Epidermal melanocyte (primary cell): ENCODE measurements at regions not wholly inside any gene's neighbourhood (a gene's known extent, or its start where the extent isn't known, plus 50 kb on each side); places are given as distances from the start of the nearest gene placed in this dataset.
"Not testable (repeated sequence)": the region's sequence is repeated elsewhere in the genome, so short reads cannot be mapped to it uniquely, and the experiment has no call there.

Experiments
- DNase-seq: peaks from one replicate; pipeline ENCODE4 v3.0.0; 2011; ENCODE audit warnings: low spot score; ENCODE audit not compliant: insufficient read length

DNA sequence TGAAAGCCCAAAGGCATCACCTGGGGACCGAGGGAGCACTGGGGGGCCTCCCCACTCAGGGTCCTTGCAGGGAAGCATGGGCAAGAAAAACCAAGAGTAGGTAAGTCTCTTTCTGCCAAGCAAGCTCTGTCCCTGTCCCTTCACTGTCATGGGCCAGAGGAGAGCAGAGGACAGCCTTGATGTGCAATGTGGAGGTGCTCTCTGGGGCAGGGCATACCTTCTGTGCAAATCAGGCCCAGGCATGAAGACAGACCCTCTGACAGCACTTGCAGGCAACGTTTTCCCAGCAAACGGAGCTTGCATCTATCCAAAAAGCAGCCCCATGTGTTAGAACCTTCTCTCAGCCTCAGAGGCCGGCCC lies 192.5 kb upstream of the PWP1 start:
- DNase-seq: no peak

DNA sequence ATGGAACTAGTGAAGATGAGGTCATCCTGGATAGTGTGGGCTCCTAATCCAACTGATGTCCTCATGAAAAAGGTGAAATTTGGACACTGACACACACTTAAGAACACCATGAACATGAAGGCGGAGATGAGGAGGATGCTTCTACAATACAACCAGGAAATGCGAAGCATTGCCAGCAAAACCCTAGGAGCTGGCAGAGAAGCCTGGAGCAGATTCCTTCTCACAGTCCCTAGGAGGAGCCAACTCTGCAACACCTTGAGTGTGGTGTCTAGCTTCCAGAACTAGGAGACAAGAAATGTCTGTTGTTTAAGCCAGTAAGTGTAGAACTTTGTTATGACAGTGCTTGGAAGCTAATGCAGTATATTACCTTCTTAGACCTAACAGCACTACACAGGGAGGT lies 191.9 kb upstream of the PWP1 start:
- no peak for DNase-seq

DNA sequence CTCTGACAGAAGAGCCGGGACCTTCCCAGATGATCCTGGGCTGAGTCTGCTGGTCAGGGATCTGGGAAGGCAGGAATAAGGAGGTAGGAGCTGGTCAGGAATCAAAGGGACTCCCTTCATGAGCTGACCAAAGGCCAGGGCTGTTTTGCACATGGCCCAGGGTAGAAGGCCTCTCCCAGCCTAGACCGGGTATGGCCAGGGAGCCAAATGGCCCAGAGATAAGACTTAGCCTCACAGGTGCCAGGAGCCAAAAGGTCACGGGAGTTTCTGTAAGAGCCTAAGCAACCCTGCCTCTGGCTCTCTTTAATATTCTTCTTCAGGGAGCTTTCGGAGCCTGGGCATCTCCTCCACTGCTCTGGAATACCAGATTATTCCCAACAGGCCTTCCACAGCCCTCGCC lies 191.3 kb upstream of the PWP1 start:
- DNase-seq: no peak

DNA sequence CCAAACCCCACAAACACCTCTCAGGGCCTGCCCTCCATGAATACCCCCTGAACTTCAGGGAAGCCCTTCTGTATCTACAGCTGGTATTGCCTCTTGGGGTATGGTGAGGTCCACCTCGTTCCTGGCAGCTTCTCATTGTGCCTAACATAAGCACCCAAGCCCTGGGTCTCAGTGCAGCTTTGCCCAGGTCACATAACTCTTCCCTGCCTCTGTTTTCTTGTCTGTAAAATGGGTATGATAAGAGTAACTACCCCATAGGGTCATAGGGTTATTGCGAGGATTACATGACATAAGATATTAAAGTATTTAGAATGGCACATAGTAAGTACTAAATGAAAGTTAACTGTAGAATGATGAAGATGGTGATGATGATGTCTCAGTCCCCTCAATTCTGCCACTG lies 190.0 kb upstream of the PWP1 start:
- no peak for DNase-seq

DNA sequence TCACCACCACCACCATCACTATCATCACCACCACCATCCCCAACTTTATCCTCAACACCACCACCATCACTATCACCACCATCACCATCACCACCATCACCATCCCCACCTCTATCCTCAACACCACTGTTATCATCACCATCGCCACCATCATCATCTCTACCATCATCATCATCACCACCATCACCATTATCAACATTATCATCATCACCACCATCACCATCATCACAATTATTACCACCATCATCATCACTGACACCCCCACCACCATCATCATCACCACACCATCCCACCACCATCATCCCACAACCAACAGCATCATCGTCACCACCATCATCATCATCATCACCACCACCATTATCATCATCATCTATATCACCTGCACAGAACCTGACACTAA lies 188.4 kb upstream of the PWP1 start:
- DNase-seq: no peak

DNA sequence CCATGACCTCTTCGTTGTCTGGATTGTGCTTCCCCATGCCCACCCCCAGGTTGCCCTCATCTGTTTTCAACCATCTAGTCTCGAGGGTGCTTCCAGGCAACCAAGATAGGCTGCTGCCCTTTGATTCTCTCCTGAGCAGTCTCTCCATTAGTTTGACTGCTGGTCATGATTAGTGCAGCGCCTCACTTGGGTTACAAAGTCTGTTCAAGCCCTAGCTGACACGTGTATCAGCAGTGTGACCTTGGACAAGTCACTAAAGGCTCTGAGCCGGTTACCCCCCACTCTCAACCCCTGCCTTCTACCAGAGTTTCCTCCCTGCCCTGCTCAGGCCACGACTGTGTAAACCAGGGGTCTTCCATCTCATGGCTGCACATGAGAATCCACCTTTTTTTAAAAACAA lies 185.3 kb upstream of the PWP1 start:
- DNase-seq: no peak

DNA sequence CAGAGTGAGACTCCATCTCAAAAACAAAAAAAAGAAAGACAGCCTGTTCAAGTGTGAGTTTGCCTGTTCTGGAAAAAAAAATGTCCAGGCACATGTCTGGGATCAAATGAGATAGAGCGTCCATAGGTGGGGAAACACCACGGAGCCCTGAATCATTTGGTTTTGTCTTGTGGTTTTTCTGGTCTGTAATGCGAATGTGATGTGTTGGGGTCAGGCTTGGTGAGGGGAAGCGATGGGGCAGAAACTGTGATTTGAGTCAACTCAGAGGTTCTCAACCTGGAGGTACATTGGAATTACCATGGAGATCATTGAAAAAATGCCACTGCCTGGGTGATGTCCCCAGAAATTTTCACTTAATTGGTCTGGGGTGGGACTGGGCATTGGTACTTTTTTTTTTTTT lies 183.9 kb upstream of the PWP1 start:
- no peak for DNase-seq

DNA sequence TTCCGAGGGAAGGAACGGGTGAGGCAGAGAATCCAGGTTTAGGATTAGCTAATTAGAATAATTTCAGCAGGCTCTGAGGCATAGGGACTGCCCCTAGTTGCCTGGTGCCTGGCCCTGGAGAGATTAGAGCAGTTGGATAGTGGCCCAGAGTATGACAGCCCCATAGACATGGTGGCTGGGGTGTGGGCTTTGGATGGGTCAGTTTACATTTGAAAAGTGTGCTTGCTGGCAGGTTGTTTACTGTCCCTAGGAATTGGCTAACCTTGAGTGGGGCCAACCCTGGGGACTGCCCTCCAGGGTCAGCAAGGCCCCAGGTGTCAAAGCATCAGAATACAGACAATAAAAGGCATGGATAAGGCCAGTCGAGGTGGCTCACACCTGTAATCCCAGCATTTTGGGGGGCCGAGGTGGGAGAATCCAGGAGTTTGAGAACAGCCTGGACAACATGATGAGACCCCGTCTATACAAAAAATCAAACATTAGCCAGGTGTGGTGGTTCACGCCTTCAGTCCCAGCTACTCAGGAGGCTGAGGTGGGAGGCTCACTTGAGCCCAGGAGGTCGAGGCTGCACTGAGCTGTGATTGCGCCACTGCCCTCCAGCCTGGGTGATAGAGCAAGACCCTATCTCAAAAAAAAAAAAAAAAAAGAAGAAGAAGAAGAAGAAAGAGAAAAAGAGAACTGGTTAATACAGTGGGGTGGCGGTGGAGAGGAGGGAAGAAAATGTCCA lies 182.3 kb upstream of the PWP1 start:
- DNase-seq: no peak

DNA sequence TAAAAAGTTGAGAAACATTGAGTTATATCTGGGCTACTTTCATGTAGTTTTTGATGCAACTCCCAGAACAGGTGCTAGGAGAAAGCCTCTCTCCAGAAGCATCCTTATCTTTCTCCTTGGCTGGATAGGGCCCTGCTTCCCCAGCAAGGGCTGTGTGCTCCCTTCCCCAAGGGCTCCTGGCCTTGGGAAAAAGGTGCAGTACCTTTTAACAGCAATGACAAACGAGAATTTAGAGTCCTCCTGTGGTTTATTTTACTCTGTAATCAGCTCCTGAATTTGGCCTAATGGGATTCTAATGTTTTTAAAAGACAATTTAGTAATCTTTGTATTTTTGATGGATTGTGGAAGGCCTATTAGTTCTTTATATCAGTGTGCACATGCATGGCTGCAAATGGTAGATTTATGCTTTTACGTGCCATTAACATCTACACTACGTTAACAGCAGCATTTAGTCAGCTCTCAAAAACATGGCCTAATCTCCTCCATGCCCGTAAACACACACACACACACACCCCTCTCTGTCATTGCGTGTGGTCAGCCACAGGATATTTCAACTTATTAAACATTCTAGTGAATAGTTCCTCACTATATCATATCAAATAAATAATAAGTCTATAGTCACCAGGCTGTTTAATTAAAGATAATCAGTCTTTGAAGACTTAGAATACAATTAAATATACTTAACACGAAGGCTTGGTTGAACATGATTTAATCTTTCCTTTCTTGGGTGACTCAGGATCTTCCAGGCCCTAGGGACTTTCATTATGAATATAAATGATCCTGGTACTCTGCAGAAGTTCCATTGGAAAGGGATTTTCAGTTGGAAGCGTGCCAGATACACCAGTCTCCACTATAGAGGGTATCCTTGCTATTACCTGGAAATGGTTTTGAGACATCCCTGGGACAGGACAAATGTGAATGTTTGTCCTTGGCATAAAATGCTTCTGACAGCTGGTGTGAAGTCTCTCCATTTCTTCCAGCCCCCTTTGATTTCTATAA lies 181.4 kb upstream of the PWP1 start:
- DNase-seq: no peak

DNA sequence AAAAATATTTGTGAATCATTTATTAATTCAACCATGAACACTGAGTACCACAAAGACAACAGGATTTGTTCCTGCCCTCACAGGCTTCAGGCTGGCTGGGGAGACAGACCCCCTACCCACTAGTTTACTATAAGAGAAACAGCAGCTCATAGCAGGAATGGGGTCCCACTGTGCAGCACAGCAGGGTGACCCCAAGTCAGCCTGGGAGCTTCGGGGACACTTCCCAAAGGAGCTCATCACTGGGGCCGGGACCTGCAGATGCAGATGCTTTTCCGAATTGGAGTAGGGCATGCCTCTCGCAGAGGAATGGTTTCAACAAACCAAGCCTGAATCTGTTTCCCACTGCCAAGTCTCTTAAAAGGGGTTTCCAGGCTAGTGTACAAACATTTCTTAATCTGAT lies 176.2 kb upstream of the PWP1 start:
- DNase-seq: no peak

DNA sequence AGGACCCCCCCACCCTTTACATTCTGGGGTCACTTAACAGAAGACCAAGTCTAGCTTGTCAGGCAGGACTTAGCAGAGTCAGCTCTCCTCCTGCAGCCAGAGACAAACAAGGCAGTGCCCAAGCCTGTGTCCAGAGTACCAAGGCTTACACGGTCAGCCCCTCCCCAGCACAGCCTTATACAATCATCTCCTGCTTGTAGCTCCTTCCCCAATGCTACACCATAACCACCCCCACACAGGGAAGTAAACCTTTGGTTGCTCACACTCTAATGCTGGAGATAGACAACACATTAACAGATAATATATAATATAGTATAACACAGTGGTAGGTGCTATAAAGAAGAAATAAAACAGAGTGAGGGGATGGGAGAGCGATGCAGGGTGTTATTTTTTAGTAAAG lies 175.4 kb upstream of the PWP1 start:
- DNase-seq: no peak

DNA sequence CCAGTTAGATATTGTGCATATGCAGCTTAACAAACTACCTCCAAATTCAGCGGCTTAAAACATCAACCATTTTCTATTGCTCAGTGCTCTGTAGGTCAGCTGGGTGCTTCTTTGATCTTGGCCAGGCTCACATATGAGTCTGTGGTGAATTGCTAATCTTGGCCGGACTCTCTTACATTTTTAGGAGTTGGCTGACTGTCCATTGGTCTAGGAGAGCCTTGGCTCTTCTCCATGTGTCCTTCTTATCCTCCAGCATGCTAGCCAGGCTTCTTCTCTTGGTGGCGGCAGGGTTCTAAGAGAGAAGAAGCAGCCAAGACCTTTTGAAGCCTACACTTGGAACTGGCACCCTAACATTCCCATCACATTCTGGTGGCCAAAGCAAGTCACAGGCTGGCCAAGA lies 174.3 kb upstream of the PWP1 start:
- DNase-seq: no peak

DNA sequence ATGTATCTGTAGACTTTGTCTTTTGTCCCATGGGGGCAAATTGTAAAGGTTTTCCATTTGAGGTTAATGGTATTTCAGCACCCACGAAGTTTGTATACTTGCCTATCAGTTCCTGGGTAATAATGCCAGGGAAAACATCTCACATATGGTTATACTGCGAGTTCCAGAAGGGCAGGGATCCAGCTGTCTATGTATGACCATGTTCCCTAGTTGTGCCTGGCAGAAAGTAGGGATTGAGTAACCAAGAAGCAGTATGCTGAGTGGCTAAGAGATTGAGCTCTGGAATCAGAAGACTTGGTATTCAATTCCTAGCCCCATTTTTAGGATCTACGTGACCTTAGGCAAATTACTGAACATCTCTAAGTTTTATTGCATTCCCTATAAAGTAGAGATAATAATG lies 173.2 kb upstream of the PWP1 start:
- no peak for DNase-seq

DNA sequence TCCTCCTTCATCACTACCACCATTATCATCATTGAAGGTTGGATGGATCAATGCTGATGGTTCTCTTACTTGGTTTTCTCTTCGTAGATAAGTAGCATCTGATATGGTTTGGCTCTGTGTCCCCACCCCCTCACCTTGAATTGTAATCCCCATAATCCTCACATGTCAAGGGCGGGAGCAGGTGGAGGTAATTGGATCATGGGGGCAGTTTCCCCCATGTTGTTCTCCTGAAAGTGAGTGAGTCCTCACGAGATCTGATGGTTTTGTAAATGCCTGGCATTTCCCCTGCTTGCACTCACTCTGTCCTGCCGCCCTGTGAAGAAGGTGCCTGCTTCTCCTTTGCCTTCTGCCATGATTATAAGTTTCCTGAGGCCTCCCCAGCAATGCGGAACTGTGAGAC lies 172.4 kb upstream of the PWP1 start:
- DNase-seq: no peak

DNA sequence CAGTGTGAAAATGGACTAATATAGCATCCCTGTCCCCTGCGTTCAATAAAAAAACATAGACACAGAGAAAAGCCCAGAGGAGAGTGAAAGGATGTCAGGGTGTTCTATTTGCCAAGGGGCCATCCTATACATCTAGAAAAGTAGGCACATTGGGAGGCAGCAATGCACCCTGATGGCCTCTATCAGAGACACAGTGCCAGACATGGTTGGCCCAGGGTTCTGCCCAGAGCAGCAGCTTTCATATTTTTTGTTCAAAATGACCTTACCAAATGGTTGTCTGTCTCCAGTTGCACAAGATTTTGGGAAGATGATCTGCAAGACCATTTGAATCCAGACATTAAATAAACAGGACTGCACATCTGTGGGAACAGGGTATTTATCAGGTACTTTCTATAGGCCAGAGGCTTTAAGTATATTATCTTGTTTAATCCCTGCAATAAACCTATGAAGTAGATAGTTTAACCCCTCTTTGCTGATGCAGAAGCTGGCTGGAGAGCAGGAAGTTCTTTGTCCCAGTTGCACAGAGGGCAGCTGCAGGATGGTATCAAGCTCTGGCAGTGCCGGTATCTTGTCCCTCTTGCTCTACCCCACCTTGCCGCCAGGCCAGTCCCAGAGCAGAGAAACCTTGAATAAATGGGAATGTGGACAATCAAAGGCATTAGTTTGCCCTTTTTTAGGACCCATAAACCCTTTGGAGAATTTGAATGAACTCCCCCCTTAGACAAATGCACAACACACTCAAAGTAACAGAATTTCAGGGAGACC lies 171.8 kb upstream of the PWP1 start:
- DNase-seq: no peak

DNA sequence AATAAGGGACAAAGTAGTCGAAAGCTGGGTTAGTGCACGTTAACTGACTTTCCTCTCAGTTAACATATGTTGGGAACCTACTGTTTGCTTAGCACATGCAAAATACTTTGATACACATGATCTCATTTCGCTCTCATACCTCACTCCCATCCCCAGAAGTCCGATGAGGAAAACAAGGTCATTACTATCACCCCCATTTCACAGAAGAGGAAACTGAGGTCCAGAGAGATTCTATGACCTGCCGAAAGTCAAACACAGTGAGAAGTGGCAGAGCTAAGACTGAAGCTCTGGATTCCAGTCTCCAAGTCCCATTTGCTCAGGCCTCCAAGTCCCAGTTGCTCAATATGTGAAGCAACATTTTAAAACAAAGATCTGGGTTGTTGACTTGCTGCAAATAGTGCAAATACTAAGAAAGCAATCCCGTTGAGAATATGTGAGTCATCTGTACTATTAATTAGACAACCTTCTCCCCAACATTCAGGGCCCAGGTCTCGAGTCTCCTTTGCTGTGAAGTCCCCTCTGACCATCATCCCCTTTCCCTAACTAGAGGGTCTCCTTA lies 170.6 kb upstream of the PWP1 start:
- DNase-seq: no peak

DNA sequence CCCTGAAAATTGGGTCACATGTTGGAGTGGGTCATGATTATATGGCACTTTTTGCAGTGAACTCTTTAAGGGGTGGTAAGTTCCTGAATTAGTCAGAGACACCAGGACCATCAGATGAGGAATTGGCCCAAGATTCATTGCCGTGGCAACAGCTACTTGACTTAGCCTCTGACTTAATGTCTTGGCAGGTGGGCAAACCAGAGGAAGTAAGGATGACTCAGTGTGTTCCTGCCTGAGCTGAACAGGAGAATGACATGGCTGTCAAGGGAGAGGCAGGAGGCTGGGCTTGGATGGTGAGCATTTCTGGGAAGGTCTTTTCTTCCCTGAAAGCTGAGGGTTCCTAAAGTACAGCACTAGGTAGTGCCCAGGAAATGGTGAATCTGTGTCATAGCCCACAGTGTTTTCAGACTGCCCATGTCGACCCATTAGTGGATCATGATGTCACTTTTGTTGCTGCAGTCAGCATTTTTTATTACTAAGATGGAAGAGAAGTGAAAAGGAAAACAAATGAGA lies 170.1 kb upstream of the PWP1 start:
- no peak for DNase-seq

DNA sequence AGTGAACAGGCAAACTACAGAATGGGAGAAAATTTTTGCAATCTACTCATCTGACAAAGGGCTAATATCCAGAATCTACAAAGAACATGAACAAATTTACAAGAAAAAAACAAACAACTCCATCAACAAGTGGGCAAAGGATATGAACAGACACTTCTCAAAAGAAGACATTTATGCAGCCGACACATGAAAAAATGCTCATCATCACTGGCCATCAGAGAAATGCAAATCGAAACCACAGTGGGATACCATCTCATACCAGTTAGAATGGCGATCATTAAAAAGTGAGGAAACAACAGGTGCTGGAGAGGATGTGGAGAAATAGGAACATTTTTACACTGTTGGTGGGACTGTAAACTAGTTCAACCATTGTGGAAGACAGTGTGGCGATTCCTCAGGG lies 167.8 kb upstream of the PWP1 start:
- DNase-seq: not testable (repeated sequence)

DNA sequence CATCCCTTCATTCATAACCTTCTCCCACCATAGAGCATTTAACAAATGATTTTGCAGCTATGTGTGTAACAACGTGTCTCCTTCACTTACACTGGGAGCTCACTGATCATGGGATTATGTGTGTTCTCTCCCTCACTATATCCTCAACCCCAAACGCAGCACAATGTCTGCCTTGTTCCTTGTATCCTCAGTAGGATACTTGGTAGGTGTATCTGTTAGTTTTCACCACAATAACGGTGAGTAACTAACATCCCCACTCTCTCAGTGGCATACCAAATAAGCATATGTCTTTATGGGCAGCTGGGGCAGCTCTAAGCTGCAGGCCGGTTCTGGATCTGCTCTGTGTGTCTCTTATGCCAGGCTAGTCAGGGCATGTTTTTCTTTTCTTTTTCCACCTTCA lies 166.7 kb upstream of the PWP1 start:
- no peak for DNase-seq

DNA sequence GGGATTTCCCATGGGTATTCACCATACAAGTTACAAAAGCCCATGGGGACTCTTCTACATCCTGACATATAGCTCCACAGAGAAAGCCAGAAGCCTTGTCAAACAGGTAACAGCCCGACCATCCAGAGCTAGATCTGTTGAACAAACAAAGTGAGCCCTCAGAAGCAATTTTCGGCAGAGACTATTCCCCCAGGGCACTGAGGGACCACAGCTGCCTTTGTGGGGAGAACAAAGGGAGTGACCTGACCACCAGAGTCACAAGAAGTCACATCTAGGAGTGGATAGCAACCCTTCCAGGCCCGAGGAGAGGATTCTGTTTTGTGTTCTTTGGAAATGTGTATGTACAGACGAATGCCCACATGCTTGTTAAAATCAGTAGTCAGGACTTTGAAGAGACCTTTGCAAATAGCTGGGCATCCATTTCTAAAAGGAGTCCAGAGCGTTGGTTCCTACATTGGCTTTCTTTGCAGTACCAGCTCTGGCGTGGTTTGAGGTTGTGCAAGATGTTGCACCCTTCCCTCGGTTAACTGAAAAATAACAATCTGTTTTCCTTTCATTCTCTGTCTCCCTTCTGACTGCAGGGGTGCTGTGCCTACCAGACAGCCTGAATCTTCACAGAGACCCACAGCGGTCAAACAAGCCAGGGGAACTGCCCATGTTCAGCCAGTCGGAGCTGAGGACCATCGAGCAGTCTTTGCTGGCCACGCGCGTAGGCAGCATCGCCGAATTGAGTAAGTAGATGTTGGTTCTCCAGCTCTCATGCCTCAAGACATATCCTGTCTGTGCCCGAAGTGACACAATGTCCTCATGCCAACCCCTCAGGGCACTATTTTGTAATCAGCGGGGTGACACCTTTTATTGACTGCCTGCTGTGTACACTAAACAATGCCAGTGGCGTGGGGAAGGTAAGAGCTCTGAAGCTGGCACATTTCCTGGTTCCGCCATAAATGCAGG lies 165.4 kb upstream of the PWP1 start:
- DNase-seq: no peak
